Stimulated activated CD4-positive, alpha-beta T cell treated with anti-CD3 and anti-CD28 coated beads, TNF-alpha, amount 100 ng/mL, for 48 hours (primary cell): ENCODE measurements at regions not wholly inside any gene's neighbourhood (a gene's known extent, or its start where the extent isn't known, plus 50 kb on each side); places are given as distances from the start of the nearest gene placed in this dataset.

Source experiments
- DNase-seq, 3 donors: peaks; one replicate each; pipeline ENCODE4 v3.0.0-alpha.2; 2020; ENCODE audit warnings: low read depth in 3 of 3

GRCh38 chr13:30359991-30360390 is 52.6 kb upstream of the KATNAL1 start:
- no peak for DNase-seq

DNA sequence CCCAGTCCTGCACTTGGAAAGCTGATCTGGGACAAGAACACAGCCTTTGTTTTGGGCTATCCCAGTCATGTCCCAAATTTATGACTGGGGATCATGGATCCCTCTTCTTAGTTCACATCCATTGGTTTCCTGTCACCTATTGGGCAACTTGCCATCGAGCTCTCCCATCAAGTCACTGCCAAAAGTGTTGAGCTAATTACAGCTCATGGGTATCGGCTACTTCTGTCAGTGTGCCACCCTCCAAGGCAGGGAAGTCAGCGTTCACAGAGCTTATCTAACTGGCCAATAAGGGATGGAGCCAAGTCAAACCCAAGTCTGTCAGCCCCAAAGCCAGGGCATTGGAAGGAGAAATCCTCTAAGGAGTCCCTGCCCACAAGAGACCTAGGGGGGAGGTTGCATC is 53.2 kb upstream of the KATNAL1 start:
- DNase-seq, result no peak

DNA sequence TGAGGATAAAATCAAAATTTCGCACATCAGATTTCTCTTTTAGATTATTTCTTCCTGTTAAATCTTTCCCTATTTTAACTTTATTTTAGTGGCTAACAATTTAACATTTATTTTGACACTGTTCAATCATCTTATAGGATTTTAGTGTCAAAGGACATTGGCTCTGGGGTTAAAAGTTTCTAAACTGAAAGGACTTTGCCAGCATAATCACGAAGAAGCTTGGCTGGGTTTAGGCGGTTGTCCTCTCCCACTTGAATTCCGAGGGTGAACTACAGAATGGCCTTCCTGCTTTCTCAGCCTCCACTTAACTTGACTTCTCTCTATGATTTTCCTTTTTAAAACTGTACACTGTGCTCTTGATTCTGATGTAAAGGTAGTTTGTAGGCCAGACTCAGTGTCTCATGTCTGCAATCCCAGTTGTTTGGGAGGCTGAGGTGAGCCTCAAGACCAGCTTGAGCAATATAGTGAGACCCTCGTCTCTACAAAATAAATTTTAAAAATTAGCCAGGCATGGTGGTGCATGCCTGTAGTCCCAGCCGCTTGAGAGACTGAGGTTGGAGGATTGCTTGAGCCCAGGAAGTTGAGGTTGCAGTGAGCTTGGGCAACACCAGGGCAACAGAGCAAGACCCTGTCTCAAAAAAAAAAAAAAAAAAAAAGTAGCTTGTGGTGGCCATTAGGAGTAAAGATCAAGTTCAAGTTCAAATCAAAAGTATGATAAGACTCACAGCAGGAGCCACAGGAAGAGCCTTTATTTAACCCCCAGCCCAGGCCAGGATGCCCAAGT is 54.8 kb upstream of the KATNAL1 start:
- no peak for DNase-seq

DNA sequence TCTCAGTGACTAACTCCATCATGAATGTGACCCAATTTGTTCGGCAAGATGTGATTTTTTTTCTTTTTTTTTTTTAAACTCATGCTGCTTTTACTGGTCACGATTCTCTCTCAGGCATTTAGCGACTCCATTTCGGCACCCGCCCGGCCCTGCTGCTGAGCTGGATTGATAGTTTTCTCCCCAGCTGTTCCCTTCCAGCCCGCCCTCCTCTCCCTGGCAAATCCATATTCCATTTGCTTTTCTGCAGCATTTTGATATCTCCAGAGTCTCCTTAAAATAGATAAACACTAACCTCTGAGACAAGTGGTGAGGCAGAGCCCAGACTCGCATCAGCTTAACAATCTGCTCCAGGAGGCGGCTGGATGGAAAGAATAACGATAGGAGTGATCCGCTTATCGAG is 55.5 kb upstream of the KATNAL1 start:
- DNase-seq, result no peak

DNA sequence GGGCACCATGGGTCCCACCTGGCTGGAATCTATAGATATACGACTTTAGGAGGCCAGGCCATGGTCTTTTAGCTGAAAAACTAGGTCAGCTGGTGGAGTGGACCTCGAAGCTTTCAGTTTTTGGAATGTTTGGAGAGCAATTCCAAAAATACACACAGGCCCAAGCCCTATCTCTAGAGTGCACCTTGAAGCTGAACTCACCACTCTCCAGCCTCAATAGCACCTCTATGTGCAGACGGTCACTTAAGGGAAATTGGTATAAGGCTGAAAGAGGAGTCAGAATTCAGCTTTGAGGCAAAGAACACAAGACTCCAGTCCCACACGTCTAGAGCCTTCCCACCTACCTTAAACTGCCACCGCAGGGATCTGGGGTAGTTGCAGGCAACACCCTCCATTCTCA is 56.4 kb upstream of the KATNAL1 start:
- DNase-seq, result no peak

DNA sequence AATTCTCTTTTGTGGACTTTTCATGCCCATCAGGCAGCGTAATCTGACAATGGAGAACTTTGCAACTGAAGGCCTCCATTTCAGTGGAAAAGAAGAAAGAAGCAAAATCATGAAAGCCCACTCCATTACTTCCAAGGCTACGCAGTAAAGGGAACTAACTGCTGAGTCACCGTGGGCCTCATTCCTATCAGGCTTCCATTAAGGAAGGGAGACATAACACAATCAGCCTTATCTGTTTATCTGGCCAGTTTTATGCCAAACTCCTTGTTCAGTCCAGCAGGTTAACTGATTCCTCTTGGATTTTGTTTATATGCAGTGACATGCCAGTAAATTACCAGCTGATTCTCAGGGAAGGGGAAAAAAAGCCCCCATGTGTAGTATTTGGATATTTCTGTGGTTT is 56.8 kb upstream of the KATNAL1 start:
- DNase-seq, result no peak

GRCh38 chr13:30364876-30365275 is 57.4 kb upstream of the UBE2L5 start:
- DNase-seq, result no peak

GRCh38 chr13:30366088-30366487 is 56.2 kb upstream of the UBE2L5 start:
- no peak for DNase-seq

GRCh38 chr13:30367296-30367695 is 55.0 kb upstream of the UBE2L5 start:
- no peak for DNase-seq

DNA sequence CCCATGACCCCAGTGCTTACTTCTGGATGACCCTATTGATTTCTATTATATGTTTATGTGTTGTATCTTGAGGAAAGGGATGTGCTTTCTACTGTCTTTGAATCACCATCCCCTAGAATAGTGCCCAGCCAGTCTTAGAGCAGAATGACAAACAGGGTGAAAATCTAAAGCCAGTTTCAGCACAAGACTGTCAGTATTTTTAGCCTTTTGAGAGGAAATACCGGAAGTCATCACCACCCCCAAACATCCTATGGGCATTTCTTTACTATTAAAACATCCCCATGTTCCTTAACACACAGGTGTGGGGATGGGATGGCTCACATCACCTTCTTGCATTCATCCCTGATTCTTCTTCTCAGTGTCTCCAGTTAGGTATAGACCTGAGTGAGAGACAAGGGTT is 52.1 kb upstream of the UBE2L5 start:
- DNase-seq, result no peak

GRCh38 chr13:30370916-30371521 is 51.3 kb upstream of the UBE2L5 start:
- no peak for DNase-seq

DNA sequence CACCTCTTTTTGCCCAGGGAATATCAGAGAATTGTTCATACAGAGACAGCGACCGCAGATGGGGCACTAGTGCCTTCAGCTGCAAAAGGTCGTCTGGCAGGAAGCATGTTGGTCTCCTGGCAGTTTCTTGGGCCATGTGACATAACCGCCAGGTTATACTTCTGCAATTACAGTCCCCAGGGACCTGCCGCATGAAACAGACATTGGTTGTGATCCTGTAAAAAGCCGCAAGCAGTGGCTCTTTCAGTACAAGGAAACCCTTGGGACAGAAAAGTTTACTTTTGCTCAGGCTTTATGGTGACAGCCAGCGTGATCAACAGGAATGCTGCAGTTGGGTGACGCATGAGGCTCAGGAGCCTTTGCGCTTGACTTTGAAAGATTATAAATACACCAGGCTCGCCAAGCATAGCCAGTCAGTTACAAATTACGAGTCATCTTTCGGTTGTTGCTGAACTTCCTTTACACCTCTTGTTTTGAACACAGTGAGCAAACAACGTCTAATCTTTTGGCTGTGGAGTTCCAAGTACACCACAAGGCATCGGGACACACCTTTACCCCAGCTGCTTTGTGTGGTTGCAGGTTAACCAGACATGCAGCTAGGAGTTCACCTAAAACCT is 50.5 kb upstream of the UBE2L5 start:
- peak in 2 of 3 donors; percentile 37 for DNase-seq
